SIG-M5 treated with dmso at 0.1 percent for 504 hours (cell line): ENCODE measurements at regions not wholly inside any gene's neighbourhood (a gene's known extent, or its start where the extent isn't known, plus 50 kb on each side); places are given as distances from the start of the nearest gene placed in this dataset.
"Not testable (repeated sequence)": the region's sequence is repeated elsewhere in the genome, so short reads cannot be mapped to it uniquely, and the experiment has no call there.

Source experiments
- DNase-seq: peaks from one replicate; lab custom pipeline; 2025; ENCODE audit not compliant: unreplicated experiment; lab: John Stamatoyannopoulos, UW

DNA sequence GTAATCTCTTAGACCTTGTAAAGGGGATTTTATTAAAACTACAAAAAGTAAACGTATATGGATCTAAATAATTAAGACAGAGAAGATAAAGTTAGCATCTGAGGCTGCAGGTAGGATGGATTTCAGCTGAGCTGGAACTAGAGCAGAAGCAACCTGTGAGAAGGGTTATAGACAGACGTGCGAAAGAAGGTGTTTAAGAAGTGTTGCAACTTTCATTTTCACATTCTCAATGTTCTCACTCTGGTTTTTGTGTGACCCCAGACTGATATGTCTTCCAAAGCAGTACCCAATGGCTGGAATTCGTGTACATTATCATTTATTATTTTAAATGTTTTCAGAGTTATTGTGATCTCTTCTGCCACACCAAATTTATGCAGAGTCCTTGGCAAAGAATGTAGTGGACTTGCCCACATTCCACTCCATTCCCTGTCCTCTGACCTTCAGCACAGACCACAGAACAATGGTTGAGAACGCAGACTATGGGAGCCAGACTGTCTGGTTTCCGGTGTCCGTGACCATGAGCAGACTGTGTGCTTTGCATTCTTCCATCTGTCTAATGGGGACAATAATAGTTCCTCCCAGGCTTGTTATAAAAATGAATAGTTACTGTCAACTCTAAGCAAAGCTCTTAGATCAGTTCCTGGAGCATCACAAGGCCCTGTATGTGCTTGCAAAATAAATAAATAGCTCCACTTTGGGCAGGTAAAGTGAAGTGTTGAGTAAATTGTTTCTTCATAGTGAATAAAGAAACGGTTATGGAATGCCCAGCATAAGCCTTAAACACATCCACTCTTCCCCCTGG is 140.6 kb upstream of the SAMSN1 start:
- no peak for DNase-seq

DNA sequence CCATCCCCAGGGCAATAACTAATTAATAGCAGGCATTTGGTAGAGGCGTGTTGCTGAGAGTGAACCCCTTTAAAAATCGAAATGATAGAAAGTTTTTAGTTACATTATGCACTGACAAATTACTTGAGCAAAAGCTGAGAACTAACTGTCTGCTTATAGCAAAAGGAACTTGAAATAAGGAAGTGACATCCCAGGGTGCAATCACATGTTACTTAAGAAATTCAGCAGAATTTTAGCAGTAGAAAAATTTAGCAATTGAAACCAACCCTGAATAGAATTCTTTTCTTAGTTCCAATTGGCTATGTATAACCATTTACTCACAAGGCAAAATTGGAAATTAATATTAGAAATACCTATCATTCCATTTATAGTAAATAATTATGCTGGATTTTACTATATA is 139.5 kb upstream of the SAMSN1 start:
- peak; percentile 89 for DNase-seq

DNA sequence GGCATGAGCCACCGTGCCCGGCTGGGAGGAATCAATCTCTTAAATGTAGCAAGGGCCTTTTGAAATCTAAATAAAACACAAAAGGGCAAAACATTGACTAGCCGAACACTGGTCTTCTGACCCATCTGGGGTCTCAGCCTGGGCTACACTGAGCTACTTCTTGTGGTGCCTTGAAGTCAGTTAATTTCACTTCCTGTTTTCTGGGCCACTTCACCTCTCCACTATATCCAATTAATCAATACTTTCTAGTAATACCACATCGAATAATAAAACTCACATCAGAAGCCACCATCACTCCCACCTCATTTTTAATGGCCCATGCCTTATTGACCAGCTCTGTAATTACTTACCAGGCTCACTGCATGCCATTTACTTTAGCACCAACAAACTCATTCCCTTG is 138.0 kb upstream of the SAMSN1 start:
- DNase-seq, result peak; percentile 57

DNA sequence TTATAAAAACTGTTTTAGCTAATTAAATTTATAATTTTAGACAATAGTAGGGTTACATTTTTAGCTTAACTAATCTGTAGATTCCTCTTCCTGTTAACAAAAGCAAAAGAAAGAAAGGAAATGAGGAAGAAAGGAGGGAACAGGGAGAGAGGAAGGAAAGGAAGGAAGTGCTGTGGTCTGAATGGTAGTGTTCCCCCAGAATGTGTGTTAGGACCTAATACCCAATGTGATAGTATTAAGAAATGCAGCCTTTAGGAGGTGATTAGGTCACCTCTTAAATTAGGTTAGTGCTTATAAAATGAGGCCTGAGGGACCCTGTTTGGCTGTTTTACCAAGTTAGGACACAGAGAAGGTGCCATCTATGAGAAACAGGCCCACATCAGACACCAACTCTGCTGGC is 136.9 kb upstream of the SAMSN1 start:
- peak; percentile 30 for DNase-seq

GRCh38 chr21:14678973-14679574 is 133.0 kb upstream of the SAMSN1 start:
- no peak for DNase-seq

GRCh38 chr21:14677639-14678179 is 131.6 kb upstream of the SAMSN1 start:
- no peak for DNase-seq

GRCh38 chr21:14677013-14677412 is 130.9 kb upstream of the SAMSN1 start:
- DNase-seq, result no peak

GRCh38 chr21:14675774-14676530 is 129.8 kb upstream of the SAMSN1 start:
- DNase-seq, result peak; percentile 50

- DNase-seq, result no peak
Measured at GRCh38 chr21:14673649-14674048, 127.5 kb upstream of the SAMSN1 start.

DNA sequence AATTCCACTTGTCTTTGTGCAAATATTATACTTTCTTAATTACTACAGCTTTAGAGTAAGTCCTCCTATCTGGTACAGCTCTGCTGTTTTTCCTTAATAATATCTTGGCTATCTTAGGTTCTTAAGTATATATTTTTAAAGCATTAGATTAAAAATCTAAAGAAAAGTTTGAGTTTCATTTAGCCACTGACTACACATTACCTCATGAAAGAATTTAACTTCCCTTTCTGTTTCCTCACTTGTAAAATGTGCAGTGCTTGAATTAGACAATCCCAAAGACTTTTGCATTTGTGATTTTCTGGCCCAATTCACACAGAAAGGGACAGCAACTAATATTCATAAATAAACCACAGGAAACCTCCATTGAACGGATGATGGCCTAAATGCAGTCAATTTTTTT is 126.4 kb upstream of the SAMSN1 start:
- DNase-seq, result no peak

- DNase-seq, result no peak
Measured at GRCh38 chr21:14670409-14670808, 124.3 kb upstream of the SAMSN1 start.

GRCh38 chr21:14669092-14669491 is 123.0 kb upstream of the SAMSN1 start:
- DNase-seq, result not testable (repeated sequence)

DNA sequence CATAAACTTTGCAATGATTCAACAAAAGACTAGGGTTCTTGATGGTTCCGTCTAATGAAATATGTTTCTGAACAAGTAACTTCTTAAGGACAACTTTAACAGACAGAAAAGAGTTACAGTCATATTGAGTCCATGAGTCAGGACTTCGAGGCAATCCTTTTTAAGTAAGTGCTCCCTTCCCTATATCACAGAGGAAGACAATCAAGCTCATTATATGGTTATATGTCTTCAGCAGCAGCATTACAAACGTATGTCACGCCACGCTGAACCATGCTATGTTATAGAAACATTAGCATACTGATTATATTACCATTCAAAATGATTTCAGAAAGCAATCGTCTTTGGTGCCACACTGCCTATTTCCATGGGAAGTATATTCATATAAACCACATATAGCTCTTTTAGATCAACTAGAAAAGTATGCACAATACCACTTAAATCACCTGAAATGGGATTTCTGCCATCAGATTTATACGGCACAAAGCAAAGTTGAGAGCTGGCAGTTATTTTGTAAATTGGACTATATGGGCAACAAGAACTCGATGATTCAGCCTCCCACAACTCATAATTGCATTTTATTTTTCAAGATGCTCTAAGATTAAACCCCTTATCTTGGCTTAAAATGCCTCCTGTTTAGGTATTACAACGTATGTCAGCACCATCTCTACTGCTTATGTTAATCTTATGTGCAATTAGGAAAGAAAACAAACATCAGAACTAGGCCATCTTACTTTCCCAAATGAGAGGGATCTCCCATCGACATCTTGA is 111.3 kb upstream of the SAMSN1 start:
- no peak for DNase-seq

DNA sequence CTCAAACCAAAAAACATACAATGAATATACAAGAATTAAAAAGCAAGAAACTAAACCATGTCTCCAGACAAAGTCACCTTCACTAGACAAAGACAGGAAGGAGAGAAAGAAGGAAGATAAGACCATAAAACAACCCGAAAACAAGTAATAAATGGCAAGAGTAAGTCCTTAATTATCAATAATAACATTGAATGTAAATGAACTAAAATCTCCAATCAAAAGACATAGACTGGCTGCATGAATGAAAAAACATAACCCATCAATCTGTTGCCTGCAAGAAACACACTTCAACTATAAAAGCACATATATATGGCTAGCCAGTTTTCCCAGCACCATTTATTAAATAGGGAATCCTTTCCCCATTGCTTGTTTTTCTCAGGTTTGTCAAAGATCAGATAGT is 100.8 kb upstream of the SAMSN1 start:
- no peak for DNase-seq

GRCh38 chr21:14645702-14646101 is 99.6 kb upstream of the SAMSN1 start:
- no peak for DNase-seq

- DNase-seq, result no peak
Measured at GRCh38 chr21:14632359-14632758, 86.2 kb upstream of the SAMSN1 start.

DNA sequence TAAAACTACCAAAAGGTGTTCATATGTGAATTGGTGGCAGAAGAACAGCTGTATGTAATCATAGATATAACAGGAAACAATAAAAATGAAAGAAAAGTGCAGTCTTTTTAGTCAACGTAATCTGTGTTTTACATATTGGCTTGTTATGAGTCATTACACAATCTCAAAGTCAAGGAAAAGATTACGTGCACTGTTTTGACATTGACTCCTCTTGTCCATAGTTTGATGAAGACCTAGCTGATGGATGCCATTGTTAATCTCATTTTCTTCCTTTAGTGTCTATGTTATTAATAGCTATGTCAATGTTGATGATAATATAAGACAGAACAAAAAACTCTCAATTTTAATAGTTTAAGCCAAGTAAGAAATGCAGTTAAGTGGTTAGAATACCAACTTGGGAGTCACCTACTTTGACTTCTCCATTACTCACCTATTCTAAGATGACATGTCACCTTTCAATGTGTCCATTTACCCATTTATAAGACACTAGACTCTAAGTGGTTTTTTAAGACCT is 84.5 kb upstream of the SAMSN1 start:
- DNase-seq, result no peak

GRCh38 chr21:14629461-14629860 is 83.3 kb upstream of the SAMSN1 start:
- no peak for DNase-seq

- not testable (repeated sequence) for DNase-seq
Measured at GRCh38 chr21:14623079-14623478, 77.0 kb upstream of the SAMSN1 start.

DNA sequence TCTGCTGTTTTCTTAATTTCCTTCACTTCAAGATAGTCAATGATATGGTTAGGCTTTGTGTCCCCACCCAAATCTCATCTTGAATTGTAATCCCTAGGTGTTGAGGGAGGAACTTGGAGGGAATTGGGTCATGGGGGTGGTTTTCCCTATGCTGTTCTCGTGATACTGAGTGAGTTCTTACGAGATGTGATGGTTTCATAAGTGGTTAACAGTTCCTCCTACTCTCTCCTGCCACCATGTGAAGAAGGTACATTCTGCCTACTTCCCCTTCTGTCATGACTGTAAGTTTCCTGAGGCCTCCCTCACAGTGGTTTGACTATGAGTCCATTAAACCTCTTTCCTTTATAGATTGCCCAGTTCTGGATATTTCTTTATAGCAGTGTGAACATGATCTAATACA is 74.0 kb upstream of the SAMSN1 start:
- DNase-seq, result peak; percentile 38

- DNase-seq, result no peak
Measured at GRCh38 chr21:14617871-14618270, 71.8 kb upstream of the SAMSN1 start.
